Transverse colon (tissue), 3 donors: ENCODE measurements at regions not wholly inside any gene's neighbourhood (a gene's known extent, or its start where the extent isn't known, plus 50 kb on each side); places are given as distances from the start of the nearest gene placed in this dataset.

Source experiments
- EP300 ChIP-seq: sonication (generic); formaldehyde crosslinking; IDR thresholded peaks from one replicate; pipeline ENCODE4 v1.6.1; 2017; ENCODE audit warnings: antibody characterized with exemption, low read depth
- POLR2A ChIP-seq: fragments of 450-650 bp; IDR thresholded peaks from one replicate; pipeline ENCODE4 v1.6.1; 2016; ENCODE audit warnings: antibody characterized with exemption, mild to moderate bottlenecking, moderate library complexity
- TF ChIP-seq, protein P1 (sequence below), 5 experiments: fragments of 200-600 bp in 3 of 5; fragments of 450-650 bp in 2 of 5; sonication (generic) in 3 of 5; IDR thresholded peaks; 1 replicate in 2 of 5; 2 replicates in 3 of 5; pipeline ENCODE4 v1.5.1; 2016 to 2017; ENCODE audit warnings: antibody characterized with exemption in 5 of 5, inconsistent platforms in 3 of 5, mild to moderate bottlenecking in 2 of 5, moderate library complexity in 1 of 5

DNA sequence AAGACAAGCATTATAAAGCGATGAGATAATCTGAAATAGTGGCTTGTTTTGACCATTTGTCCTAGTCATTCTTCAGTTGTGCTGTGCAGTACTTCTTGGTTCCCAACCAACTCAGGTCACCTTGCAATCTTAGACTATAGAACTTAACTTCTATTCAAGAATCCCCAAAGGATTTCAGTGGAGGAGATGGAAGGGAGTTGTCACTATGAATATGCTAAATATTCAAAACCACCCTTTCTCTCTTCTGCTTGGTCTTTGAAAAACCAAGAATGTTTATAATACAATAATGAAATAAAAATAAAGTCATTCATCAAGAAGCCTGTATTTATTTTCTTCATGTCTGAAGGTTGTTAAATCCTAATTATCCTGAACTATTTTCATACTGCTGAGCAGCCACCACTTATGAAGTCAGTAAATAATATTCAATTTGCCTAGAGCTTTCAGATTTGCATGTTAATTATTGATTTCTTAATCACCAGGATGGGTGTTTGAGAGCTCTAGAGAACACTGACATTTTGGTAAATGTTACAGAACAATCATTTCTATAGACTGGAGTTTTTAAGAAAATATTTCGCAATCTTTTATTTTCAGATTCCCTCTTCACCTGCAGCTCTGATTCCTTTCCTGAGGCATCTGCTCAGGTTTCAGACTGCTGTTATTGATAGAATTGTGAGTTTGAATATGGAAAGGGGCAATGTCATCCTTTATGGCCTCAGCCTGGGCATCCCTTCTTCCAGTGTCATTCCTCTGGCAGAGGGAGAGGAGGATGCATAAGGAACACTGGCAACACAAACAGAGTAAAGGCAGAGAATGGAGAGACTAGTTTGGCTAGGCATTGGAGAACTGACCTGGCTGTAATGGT, 91.5 kb upstream of the USP47 start:
- TF ChIP-seq, protein P1, sequence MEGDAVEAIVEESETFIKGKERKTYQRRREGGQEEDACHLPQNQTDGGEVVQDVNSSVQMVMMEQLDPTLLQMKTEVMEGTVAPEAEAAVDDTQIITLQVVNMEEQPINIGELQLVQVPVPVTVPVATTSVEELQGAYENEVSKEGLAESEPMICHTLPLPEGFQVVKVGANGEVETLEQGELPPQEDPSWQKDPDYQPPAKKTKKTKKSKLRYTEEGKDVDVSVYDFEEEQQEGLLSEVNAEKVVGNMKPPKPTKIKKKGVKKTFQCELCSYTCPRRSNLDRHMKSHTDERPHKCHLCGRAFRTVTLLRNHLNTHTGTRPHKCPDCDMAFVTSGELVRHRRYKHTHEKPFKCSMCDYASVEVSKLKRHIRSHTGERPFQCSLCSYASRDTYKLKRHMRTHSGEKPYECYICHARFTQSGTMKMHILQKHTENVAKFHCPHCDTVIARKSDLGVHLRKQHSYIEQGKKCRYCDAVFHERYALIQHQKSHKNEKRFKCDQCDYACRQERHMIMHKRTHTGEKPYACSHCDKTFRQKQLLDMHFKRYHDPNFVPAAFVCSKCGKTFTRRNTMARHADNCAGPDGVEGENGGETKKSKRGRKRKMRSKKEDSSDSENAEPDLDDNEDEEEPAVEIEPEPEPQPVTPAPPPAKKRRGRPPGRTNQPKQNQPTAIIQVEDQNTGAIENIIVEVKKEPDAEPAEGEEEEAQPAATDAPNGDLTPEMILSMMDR (IDR thresholded peaks at IDR 0.05) = no peak
- TF ChIP-seq EP300 (no peak), POLR2A (no peak)
